NCI-H146 (cell line): ENCODE measurements at regions not wholly inside any gene's neighbourhood (a gene's known extent, or its start where the extent isn't known, plus 50 kb on each side); places are given as distances from the start of the nearest gene placed in this dataset.

Experiments used
- DNase-seq: peaks from one replicate; lab custom pipeline; 2025; lab: John Stamatoyannopoulos, UW

DNA sequence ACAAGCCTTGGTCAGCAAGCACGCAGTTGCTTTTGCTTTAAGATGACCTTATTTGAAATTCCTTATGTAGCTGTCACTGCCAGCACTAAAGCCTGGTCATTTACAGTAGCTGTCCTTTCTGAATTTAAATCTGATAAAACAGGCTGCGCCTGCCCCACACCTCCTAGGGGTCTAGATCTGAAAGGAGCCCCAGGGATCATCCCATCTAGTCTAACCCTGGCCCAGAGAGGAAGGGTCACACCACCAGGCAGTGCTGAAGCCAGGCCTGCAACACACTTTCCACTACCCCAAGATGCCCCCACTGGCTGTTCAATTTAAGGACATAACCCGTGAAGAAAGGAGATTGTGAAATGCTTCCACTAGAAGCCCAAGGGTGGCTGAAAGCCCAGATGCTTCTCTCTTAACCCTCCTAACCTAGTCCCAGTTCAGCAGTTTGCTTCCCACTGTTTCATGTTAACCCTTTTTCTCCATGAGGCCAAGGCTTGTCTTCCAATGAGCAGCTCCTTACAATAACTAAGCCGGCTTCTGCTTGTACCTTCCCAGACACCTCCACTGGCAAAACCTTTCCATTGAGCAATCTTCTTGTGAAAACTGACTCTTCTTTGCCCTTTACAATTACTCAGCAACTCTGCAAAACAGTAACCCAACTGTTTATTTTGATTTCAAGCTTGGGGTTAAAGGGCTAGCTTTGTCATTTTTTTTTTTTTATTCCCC, 198.9 kb upstream of the LPP start:
- DNase-seq = no peak

DNA sequence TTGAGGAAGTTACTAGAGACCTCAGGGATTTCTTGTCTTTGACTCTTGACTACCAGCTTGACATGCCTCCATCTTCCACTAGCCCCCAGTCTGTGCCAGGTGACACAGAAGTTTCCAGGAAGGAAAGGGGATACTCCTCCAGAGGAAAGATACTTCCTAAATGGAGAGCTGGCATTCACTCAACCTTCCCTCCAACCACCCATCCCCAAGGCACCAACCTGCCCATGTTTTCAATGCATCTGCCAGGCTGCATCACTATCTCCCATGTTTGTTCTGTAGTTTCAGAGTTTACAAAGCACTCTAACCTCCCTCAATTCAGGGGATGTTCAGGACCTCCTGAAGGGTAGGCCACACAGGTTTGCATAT, 198.4 kb upstream of the LPP start:
- DNase-seq = no peak

DNA sequence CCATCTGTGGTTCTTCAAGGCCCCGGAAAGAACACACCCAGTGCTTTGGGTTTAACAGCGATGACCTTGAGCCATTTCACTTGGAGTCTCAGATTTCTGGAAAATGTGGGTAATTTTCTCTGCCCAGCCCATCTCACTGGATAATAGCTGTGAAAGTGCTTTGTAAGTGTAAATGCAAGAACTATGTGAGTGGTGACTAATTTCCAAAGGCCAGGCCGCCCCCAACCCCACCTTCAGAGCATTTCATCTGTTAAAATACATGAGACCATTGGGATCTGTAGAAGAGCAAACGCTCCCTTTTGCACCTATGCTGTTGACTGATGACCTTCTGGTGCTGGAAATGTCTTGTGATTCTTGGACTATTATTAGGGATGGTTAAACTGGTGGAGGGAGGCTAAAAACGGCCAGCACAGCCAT, 196.8 kb upstream of the LPP start:
- no peak for DNase-seq

DNA sequence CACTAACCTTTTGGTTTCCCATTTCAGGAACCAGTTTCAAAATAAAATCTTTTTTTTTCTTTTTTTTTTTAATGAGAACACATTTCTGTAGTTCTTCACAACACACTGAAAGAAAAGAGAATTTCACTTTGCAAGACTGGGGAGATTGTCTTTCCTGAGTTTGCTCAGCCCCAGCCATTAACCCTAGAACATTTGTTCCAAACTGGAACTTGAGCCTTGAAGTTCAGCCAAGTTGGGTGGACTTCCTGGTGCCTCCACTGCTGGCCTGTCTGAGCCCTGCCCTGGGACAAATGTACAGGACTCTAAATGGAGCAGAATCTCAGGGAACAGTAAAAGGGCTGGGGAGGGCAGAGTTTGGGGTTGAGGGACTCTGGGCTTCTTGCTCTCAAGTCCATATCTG, 196.4 kb upstream of the LPP start:
- DNase-seq = no peak

DNA sequence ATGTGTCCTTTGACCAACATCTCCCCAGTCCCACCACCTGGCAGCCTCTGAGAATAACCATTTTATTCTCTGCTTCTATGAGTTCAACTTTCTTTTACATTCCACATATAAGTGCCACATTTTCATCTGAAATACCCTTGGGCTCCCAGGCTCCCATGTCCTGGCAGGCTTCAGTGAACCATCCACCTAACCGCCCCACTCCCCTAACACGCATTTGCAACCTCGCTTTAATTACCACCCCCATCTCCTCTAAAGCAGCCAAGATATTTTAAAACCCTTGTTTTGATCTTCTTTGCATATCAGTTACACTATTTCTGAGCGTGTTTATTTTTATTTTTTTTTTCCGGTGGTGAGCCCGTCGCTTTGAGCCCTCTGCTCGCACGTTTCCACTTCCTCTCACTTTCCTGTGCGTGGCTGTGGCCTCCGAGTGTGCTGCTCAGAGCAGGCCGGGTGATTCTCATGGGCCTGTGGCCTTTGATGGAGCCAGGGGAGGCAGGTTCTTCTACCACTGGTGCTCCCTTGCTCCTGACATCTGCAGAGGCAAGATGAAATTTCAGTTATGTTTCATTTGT, 195.4 kb upstream of the LPP start:
- no peak for DNase-seq

DNA sequence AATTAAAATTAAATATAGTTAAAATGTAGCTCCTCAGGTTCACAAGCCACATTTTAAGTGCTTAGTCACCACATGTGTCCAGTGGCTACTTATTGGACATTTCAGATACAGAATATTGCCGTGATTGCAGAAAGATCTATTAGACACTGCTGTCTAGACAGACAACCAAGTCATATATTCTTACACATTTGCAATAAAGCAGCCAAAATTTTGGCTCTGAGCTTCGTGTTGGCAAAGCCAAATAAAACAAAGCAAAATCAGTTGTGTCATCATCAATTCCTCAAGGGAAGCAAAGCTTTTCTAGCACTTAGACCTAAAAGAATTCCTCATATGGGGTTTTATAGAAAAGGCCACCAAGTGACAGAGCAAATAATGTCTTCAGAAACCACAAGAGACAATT, 193.1 kb upstream of the LPP start:
- no peak for DNase-seq

DNA sequence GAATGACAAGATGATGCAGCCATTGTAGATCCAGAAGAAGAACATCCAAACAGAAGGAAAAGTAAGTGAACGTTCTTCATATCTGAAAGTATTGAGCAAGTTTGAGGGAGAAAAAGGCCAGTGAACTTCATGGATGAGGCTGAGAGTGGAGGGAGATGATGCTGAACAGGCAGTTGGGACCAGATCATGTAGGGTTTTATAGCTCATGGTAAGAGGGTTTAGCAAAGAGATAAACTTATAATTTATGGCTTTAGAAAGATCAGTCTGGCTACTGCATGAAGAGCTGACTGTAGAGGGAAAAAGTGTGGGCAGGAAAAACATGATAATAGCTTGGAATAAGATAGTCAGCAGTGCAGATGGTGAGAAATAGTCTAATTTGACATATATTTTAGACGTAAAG, 192.6 kb upstream of the LPP start:
- no peak for DNase-seq

DNA sequence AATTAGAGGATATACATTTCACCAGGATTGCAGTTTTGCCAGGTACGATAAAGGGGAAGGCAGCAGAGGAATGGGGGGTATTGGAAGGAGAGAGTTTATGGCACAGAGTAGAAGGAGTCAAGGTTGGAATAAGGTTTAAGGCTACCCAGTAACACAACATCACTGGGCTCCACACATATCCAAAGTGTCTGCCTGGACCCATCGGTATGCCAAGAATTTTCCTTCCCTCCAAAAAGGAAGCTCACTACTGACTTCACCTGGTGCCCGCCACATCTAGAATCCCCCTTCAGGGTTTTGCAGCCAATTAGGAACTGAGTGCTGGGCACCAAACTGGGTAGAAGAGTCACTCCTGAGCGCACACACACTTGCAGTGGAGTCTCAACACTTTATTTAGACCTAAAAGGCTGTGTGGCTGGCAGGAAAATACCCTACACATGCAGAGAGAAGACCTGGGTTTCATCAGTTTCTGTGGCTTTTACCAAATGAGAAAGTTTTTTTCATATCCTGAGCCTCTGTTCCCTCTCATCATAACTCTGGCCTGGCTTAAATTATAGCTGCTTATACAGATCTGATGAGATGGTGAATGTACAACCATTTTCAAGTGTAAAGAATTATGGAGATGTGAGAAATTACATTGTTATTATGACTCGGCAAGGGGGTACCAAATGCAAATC, 190.8 kb upstream of the LPP start:
- no peak for DNase-seq

DNA sequence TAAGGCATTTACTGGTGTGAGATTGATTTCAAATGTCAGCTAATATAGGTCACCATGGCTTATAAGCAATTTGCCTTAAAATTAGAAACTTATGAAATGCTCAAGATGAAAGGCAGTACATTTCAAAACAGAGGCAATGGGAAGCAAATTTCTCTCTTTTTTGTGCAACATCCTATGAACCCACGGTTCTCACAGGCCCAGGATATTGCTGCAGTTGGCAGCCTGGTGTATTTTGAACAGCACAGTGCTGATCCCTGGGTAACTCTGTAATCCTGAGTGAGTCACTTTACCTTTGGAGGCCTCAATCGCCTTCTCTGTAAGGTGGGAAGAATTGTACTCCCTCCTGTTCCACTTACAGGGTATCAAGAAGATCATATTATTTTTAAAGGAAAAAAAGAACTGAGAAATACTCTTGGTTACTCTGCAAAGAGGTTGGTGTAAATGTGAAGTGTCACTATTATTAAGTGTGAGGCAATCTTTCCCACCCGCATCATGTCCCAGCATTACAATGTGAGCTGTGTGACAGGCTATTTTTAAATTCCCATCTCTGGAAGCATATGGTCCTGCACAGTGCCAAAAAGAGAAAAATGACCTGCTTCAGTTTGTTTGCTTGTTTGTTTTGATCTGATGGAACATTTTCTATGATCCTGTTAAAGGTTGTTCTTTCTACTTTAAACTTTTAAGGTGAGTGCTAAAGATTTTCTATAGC, 190.1 kb upstream of the LPP start:
- DNase-seq = no peak

DNA sequence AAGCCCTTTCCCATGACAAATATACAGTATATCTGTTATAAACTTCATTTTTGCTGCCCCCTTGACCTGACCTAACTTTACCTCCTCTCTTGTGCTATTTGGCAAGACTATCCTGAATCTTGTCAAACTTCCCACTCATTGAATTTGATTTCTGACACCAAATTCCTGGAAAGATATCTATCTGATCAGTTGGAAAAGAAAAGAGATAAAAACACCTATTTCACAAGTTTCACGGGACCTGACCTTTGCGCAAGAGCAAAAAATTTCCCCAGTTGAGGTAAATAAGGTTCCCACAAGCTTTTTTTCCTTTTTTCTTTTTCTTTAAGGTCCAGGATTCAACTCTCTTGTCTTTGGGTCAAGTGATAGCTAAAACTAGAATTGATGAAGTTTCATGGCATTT, 189.2 kb upstream of the LPP start:
- no peak for DNase-seq

DNA sequence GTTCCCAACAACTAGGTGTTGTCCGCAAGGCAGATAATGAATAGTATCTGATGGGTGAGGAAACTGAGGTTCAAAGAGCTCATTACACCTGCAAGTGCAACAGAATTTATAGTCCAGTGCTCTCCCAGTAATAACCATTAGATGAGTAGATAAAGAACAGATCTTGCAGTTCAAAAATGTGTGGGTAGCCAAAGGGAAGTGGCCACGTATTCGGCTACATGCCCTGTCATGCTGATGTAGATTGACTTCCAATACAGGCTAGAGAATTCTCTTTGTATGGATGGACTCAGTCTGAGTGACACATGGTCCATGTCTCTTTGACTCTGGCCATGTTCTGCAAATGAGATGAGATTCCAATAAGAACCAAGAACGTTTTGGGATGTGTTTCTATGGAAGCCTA, 187.9 kb upstream of the LPP start:
- DNase-seq = no peak

DNA sequence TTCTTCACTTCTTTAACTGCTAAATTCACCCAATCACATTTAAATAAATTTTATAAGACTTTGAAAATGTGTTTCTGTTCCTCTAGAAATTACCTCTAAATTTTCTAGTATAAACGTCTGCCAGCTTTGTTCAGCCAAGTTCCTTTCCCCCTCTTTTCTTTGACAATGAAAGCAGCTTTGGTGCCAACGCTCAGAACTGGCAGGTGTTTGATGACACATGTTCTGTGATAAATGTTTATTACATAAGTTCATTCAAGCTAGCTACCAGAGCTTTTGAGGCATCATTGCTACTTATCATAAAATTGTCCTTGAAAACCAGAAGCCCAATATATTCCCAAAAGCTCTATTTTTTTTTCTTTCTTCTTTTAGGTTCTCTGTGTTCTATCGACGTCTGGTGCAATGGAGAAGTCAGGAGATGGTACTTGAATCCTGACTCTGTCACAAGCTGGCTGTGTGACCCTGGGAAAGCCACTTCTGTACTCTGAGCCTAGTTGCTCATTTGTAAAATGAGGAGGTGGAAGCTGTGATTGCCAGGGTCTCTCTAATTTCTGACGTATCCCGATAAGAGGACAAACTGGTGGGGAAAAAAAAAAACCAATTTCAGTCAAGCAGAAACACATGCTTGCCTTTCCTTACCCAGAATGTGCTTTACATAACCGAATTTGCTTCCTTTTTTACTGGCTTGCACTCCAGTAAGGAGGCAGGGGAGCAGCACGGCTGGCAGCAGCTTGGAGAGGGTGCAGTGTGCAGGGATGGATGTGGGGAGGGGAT, 187.1 kb upstream of the LPP start:
- no peak for DNase-seq

DNA sequence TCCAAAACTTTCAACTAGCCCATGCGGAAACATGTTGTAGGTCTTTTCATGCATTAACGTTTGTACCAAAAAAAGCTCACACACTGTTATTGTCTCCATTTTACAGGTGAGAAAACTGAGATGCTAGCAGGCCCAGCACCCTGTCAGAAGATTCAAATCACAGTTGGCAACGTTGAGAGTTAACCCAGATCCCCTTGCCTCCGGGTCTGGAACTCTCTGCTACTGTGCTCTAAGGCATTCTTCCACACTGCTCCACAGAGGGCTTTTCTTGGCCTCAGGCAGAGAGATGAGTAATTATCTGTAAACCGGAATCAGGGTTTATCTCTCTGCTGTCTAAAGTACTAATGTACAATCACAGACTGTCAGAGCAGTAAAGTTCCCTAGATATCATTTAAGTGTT, 186.0 kb upstream of the LPP start:
- DNase-seq = no peak

DNA sequence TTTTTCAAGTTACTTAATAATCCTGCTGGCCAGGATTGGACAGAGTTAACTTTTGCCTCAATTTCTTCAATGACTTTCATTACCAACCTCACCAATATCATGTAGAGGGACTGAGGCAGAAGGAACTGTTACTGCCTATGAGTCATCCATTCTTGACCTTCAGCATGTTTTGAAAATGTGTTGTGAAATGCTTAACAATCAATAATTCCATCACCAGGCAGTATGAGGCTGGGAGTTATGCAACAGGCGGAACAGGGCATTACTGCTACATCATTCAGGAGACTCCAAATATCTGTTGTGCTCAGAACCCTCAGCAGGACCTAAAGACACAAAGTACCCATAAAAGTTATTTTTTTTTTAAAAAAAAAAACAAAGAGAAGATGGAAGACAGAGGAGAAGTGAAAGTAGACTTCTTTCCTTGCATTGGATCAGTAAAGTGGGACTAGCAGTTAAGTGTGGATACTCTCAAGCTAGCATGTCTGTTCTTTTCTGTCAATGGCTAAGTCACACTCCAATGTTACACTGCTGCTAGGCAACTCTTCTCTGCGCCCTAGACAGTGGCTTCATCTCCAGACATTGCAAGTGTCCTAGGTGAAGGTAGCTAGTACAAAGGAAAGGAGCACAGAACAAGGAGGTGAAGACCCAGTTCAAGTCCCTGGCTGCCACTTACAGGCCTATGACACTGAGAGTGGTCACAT, 184.9 kb upstream of the LPP start:
- no peak for DNase-seq

DNA sequence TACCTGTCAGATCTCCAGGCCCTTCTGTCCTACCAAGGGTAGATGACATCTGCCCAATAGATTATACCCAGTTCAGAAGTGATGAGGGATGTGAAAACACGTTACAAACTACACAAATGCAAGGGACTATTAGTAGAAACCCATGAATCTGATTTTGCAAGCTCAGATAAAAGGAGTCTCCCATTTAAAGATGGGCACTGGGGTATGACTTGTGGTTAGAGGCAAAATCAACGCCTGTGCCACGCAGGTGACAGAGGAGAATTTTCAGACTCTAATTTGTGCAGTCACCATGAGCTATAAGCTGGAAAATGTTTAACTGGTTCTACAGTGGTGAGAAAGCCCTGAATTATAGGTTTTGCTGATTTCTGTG, 184.4 kb upstream of the LPP start:
- DNase-seq = no peak

DNA sequence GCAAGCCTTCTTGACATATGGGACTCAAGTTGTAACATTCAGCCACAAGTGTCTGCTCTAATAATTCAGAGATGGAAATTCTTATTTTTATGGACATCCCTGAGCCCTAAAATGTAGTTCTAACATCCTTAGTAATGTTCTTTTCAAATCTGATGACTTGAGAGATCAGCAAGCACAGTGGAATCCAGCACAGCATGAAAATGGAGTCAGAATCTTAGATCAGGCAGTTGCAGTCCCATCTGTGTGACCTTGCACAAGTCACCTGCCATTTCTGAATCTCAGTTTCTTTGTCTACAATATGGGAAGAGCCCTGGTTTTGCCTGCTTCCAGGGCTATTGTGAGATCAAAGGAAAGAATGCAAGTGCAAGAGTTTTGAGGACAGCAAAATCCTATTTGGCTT, 183.9 kb upstream of the LPP start:
- no peak for DNase-seq

DNA sequence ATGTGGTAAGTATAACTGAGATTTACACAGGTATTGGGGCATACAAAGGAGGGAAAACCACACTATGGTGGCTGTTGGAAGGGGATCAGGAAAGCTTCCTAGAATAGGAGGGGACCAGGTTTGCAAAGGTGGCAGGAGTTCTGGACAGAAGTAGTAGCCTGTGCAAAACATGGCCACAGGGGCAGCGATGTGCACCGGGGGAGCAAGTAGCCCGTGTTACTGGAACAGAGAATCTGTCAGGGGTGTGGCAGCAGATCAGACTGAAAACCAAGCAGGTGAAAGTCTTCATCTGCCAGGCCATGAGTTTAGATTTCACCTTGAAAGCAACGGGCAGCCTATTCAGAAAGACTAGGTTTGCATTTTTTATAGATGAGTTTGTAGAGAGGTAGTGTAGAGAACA, 182.3 kb upstream of the LPP start:
- no peak for DNase-seq

DNA sequence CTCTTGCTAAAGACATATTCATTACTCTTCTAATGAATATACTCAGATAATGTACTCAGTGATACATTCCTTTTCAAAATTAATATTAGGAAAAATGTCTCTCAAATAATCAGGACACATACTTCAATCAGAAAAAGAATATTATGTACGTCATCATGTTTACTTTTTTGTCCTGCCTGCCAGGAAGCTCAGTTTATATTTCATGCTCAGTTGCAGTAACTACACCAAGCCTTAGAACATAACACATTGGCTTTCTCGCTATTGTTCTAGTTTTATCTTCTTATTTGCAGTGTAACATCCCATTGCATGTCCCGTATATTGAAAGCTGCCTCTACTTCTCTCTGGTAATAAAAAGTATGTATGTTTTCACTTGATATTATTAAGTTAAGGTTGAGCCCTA, 181.5 kb upstream of the LPP start:
- DNase-seq = no peak

DNA sequence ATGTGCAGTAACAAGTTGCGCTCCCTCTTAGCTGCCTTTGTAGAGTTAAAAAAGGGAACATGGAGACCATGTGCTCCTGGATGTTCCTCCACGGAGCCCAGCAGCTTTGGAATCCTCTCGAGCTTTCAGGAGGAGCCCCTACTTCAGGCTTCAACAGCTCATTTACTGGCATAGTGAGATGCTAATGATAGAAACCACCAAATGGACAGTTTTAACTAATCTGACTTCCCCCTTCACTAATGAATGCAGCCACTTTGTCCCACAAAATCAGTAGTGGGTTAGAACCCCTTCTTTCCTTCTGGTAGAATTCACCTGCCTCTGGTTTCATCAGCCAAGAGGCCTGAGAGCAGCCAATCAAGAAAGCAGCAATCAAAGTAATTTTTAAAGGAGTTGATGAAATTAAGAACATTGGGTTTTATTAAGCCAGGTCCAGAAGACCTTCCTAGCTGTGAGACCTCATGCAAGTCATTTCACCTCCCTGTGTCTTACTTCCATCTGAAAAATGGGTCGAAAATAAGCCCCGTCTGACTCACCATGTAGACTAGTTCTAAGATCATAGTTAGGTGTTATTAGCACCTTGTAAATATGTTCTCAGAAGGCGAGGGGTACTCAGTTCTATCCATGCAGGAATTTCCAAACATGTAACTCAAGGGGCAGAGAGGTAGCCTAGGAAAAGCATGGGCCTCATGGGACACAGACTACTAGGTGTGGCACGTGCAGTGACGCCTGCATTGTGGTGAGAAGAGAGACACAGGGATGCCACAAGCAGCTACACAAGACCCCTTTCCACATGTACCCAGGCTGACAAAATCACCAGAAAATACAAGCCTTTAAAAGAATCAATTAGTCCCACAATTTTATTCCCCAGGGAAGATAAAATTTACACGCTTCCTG, 179.7 kb upstream of the LPP start:
- no peak for DNase-seq

DNA sequence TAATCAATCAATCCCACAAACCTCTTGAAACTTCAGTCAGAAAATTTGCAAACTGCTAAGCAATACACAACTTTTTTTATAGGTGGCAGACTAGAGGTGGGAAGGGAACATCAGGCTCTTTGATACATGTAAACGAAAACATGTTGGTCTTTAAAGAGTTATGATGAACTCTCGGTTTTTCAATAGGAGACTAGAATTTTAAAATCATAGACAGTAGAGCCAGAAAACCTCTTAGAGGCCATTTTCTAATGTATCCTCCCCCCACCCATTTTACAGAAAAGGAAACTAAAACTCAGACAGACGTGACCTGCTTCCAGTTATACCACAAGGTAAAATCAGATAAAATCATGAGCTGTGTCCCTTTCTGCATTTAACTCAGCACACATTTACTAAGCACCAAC, 179.1 kb upstream of the LPP start:
- no peak for DNase-seq
